Mucosa of gallbladder (tissue), 1 donor: ENCODE measurements at regions not wholly inside any gene's neighbourhood (a gene's known extent, or its start where the extent isn't known, plus 50 kb on each side); places are given as distances from the start of the nearest gene placed in this dataset.
"Not testable (repeated sequence)": the region's sequence is repeated elsewhere in the genome, so short reads cannot be mapped to it uniquely, and the experiment has no call there.

Source experiments
- DNase-seq: peaks from one replicate; pipeline ENCODE4 v3.0.0-alpha.2; 2020; ENCODE audit warnings: low spot score
- donor health status: DM: no; HTN: no; CAD: no.

DNA sequence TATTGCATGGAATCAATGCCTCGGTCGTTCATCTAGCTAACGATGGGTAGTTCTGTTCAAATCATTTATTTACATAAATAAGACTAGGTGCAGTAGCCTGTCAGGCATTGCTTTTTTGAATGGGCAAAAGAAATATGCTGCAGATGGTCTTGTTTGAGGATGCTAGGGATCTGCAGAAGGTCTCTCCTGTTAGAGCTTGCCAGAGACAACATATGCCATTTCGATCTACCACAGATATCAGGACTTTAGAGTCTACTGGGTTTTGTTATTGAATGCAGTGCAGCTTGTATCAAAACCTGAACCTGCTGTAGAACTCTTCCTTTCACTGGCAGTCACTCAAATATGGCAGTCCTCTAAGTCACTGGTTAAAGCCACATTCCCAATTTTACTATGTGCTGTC is 381.1 kb upstream of the CDH10 start:
- no peak for DNase-seq

DNA sequence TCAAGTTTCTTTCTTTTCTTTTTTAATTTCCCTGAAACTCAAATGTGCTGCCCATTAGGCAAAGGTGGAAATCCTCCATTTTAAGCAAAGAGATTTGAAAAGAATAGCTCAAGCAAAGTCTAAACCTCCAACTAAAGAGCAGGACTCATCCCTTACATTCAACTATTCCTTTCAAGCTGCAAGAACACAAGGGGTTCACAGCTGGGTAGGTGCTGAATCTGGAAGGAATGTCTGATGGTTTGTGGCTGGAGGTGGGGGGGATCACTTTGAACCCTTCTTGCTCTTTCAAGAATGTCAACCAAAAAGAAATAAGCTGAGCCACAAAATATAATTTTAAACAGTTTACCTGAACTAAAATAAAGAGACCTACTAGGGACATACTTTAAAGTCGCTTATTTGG is 375.7 kb upstream of the CDH10 start:
- no peak for DNase-seq

DNA sequence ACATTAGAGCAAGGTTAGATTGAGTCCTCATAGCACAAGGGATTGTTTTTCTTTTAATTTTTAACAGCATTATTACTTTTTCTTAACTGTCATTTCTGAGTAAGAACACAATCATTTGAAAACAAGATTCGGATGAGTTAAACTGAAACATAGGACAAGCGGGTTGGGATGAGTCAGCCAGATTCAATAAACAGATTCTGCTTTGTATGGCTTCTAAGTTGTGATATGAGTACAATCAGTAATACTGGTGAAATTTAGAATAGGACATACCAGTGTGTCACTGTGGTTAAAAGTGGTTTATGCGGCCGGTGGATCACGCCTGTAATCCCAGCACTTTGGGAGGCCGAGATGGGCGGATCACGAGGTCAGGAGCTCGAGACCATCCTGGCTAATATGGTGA is 364.3 kb upstream of the CDH10 start:
- no peak for DNase-seq

DNA sequence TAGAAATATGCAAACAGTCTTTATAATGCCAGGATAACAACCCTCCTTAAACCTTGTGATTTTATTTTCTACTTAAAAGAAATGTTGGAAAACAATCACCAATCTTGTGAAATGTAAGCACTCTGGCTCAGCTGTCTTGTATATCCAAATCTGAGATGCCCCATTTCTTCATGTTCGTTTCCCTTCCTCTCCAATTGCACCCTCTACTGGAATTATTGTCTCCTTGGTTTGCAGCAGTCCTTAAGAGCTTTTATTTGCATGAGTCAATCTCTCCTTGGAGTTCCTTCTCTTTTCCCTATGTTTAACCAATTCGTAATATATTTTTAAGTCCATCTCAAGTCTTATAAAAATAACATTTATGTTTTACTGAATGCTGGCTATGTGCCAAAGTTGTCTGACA is 362.0 kb upstream of the CDH10 start:
- DNase-seq = no peak

DNA sequence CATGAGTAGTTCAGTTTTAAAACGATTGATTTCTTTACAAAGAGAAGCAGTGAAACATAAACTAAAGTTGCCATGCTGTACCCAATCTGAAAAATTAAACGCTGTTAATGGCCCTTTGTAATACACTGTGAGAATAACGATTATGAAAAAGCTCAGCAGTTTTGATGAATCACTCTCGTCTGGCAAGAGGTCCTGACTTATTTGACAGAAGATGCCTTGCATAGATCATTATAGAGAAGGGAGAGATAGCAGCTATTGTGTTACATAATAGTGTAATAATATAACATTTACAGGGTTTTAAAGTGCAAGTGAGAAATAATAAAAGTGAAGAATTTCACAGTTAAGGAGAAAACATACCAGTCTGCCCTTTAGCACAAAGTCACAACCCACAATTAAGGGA is 361.5 kb upstream of the CDH10 start:
- DNase-seq = no peak

DNA sequence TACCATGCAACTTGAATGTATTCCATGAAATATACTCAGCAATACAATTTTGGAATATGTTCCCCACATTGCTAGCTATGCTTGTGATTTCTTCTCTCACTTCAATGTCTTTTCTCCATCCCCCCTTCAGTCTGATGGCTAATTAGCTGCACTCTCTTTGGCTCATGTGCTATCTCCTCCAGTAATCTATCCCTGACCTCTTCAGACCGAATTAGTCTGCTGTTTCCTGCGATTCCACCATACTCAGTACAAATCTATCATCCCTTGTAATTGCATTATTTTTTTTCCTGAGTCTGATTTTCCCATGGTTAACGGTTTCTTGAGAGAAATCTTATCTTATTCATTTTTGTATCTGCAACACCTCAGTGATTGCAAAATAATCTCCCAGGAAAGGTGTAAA is 360.7 kb upstream of the CDH10 start:
- DNase-seq = no peak

DNA sequence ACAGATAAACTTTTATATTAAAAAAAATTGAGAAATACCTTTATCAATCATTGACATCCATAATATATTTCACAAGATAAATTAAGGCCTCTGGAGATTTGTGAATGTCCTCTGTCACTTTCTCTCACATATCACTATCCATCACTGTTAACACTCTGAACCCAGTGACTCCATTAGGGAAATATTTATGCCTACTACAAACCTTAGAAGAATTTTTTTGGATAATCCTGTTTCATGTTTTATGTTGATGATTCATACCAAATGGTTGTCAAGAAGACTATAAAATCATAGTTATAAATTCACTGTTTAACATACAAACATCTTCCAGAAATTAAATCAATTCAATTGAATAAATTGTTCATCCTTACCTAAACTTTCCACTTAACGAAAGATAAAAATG is 357.6 kb upstream of the CDH10 start:
- no peak for DNase-seq

DNA sequence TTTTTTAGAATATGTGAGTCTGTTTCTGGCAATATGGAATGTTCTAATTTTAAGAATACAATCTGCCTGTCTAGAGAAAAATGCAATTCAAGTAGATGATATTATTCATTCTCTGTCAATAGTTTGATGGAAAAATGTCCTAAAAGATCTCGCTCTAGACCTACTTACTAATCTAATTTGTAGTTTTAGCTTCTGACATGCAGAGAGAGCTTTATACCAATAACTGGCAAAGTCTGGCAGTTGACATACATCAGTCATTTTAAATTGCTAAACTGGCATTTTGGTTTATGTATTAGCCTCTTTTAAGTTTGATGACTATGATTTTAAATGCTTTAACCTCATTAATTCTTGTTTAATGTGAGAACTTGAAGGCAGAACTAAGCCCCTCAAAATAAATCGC is 355.0 kb upstream of the CDH10 start:
- no peak for DNase-seq

DNA sequence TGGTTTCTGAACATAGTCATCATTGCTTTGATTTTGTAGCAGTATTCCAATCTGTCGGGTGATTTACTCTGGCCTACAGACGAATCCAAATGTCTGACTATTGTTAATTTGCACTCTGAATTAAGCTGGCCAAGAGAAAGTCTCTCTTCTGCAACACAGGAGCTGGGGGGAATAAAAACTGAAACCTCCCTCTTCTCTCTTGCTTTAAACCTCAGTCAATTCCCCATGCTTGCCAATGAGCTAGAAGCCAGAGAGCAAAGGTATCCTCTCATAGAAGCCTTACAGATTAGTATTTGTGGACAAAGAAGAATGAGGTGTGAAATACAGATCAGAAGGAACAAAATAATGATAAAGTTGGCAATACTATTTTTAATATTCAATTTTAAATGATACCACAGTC is 353.9 kb upstream of the CDH10 start:
- no peak for DNase-seq

DNA sequence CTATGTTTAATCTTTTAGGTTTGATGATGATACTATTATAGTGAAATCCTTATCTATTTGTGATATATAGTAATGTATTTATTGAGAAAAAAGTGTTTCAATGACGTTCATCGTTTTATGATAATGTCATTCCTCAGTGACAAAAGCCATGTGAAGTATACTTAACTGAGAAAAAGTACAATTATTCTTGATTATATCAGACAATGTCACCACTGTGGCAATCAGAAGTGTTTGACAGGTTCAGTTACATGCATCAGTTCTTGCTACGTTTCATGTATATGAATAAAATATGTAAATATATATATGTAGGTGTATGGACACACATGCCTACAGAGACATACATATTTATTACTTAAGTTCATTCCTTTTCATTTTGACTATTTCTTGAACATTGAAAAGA is 341.5 kb upstream of the CDH10 start:
- DNase-seq = no peak

DNA sequence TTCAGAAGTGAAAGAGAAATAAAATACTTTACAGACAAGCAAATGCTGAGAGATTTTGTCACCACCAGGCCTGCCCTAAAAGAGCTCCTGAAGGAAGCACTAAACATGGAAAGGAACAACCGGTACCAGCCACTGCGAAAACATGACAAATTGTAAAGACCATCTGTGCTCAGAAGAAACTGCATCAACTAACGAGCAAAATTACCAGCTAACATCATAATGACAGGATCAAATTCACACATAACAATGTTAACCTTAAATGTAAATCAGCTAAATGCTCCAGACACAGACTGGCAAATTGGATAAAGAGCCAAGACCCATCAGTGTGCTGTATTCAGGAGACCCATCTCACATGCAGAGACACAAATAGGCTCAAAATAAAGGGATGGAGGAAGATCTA is 333.8 kb upstream of the CDH10 start:
- not testable (repeated sequence) for DNase-seq

DNA sequence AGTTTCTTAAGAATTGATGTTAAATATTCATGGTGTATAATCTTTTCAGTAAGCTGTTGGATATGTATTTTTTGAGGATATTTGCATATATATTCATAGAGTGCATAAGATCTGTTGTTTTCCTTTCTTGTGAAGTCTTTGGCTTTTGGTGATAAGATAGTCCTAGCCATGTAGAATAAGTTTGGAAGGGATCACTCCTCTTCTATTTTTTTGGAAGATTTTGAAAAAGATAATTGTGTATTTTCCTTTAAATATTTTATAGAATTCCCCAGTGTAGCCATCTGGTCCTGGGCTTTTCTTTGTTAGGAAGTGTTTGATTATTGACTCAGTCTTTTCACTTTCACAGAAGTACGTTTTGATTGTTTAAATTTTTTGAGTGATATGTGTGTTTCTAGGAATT is 318.8 kb upstream of the CDH10 start:
- no peak for DNase-seq

DNA sequence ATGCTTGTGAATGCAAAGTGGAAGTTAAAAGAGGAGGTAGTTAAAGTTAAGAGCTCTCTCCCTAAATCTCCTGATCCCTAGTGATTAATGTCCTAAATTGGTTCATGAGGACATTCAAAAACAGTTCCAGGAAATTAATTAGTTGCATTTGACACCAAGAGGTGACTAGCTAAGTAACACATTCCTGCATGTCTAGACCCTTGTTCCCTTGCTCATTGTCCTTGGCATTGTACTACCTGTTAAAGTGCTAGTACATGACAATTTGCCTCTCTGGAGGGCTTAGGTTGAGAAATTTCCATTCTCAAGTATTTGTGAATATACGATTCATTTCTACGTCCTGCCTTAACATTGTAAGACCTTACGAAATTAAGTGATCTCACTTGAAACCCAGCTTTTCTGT is 278.6 kb upstream of the CDH10 start:
- DNase-seq = no peak

DNA sequence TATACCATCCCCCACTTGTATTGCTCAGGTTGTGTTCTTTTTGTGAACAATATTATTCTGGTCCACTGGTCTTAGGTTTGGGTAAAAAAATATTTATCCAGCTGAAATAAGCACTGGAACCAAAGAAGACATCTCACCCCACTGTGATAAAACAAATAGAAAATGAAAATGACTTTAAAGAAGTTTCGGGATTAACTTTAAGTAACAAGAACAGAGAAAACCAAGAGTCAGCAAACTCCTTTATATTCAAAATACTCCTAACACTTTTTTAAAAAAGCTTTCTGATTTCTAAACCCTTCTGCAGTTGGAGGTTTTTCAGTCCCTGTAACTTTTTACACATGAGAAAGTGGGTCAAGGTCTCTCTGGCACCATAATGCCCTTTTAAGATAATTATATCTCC is 273.9 kb upstream of the CDH10 start:
- DNase-seq = no peak

DNA sequence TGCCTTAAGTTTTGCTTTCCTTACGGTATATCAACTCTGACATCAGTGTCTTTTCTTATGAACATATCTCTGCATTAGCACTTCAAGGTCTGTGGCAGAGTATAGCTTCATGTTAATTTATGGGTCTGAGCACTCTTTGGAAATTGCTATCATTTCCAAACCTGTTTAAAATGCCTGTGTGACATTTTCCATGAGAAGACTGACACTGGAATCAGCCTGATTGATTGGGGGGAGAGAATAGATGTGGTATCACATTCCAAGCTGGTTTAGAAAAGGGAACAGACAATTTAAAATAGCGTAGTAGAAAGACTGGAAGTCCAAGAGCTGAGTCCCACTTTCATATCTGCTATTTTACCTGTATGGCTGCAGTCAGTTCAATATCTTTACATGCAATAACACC is 272.1 kb upstream of the CDH10 start:
- DNase-seq = no peak

DNA sequence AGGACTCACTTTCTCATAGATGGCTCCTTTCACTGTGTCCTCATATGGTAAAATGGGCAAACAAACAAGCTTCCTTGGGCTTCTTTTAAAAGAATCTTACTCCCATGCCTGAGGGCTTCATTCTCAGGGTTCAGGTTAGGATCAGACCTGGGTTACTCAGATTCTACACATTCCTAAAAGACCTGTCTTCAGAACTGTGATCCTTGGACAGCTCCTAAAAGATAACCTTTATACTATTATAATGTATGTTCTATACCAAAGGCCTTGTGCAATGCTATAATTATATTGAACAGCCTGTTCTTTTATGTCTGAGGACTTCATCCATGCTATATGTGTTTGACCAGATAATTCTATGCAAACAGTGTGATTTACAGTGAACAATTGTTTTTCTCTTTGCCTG is 264.4 kb upstream of the CDH10 start:
- DNase-seq = no peak

DNA sequence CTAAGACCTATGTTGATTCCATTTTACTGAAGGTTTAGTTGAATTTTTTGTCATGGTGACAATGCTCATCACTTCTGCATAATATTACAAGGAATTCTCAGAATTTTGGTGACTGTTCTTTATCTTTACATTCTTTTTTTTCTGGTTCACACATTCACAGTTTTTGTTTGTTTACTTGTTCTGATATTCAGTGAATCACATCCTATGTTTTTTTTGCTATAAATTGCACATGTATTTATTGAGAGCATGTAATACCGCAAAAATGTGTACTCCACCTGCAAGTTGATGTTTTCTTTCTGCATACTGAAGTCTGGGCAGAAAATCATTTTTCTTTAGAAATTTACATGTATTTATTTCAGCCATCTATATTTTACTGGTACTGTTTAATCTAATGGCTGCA is 261.9 kb upstream of the CDH10 start:
- no peak for DNase-seq

DNA sequence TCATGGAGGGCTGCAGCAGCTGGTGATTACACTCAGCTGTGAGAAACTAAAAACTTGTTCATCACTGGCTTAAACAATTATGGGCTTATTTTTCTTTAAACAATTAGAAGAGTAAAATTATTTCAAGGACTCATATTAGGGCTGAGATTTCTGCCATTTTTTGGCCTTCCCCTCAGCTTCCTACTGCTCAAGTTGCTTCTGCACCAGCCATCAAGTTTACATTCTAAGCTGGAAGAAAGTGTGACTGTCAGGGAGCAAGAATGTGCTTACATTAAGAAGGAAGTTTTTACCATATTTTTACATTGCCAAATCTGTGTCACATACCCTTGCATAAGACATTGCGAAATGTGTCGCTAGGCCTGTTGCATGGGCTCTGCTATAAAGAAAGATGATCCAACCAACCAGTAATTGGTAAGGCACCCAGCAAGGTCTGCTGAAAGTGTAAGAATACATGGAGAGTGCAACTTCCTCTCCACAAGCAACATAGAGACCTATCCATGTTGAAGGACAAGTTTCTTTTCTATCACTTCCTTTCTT is 260.3 kb upstream of the CDH10 start:
- DNase-seq = no peak

DNA sequence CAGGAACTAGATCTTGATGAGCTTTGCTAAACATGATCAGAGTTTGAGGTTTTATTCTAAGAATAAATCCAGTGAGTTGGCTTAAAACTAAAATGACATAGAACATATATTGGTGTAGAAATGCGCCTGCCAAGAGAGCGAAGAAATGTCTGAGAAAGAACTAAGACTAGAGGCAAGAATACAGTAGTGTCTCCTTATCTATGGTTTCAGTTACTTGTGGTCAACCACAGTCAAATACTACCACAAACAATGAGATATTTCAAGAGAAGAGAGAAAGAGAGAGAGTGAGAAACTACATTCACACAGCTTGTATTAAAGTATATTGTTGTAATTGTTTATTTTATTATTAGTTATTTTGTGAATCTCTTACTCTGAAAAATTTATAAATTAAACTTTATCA is 254.4 kb upstream of the CDH10 start:
- DNase-seq = no peak

DNA sequence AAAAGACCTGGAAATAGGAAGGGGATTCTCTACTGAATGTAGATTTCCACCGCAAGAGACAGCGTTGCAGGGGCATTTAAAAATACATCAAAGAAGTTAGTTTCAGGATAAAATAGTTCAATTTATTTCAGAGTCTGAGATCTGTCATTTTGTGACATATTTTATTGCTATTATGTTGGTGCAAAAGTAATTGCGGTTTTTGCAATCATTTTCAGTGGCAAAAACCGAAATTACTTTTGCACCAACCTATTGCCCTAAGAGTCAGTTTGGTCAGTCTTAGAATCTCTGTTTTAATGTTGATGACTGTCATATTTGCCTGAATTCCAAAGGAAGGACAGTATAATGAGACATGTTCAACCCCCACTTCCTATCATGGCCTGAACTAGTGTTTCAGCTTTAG is 219.5 kb upstream of the CDH10 start:
- DNase-seq = no peak

DNA sequence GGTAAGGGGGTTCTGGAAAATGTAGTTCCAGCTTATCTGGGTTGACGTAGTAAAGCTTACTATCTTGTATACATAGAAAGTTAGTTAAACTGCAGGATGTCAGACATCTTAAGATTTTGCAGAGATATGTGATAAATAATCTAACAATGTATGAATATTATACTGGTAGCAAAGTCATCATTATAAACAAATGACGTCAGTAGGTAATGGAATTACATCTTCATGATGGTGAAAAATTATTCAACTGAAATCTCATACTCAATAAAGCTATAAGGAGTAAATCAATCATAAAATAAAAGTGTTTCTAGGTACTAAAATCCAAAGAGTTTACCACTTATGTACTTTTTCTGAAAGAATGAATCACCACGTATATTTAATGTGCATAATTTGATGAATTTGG is 217.3 kb upstream of the CDH10 start:
- DNase-seq = no peak

DNA sequence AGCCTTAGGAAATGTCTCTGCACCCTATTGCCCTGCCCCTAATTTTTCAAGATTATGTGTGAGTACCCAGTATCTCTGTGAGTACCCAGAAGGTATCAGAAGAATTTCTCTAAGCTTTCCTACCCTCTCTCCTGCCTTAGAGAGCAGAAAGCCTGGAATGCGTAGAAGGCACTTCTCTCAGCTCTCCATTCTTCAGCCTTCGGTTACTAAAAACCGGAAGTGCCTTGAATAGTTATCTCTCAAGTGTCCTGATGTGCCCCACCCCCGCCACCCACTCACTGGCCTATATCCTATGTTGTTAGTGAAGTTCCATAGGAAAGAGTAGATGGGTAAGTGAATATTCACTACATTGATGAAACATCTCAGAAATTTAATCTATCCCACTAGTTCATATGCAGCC is 210.7 kb upstream of the CDH10 start:
- DNase-seq = no peak

DNA sequence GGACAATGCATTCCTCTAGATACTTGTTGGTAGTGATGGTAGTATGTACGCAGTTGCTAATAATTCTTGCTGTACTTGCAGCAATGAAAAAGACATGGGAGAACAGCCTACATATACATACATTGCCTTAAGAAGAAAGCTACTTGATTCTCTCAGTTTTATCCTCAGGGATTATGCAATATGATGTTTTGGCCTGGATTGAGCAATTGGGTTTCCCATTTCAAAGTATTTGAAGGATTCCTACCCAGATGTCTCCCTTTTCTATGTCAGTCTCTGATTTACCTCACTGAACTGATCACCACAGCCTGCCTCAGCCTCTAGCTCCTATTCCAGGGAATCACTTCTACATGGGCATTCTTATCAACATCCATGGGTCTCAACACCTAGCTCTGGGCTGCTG is 210.1 kb upstream of the CDH10 start:
- no peak for DNase-seq

DNA sequence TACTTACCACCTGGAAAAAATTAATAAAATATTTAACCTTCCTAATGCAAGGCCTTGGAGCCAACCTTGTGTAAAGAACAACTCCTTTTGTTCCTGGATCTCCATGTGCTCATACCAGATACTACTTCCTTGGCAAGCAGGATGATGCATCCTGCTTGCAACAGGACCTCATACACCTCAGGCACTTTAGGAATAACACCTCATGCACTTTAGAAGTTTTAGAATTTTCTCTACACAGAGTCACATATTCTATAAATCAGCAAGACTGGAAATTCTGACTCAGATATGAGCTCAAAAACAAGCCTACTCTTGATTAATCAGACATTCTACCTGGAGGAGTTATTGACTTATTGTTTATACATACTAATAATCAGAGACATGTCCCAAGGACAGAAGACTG is 209.6 kb upstream of the CDH10 start:
- no peak for DNase-seq

DNA sequence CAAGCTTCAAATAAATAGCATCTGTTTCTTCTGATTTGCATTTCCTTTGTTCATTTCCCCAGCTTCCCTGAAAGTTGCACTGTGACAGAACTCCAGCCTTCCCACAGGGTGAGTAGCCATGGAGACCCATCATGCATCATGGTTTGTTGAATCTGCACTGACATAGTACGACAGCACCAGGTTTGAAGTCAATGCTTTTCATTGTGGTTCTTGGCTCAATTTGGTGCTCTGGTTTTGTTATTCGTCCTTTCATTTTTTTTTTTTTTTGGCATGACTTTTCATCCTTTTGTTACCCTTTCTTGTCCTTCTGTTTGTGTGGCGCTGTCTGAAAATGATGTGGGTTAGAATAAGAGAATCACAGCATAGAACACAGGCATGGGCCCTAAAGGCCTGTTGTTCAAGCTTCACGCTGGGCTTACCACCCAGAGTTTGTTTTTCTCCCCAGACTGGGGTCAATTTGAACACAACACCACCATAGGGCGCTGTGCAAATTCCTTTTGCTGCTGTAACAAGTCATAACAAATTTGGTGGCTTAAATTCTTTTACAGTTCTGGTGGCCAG is 206.2 kb upstream of the CDH10 start:
- DNase-seq = no peak
